Liver (tissue), 3 donors: ENCODE measurements at regions not wholly inside any gene's neighbourhood (a gene's known extent, or its start where the extent isn't known, plus 50 kb on each side); places are given as distances from the start of the nearest gene placed in this dataset.

Experiments used
- CTCF ChIP-seq: fragments of 150-350 bp; IDR thresholded peaks from 2 replicates; pipeline ENCODE4 v1.5.1; 2017; ENCODE audit warnings: improper control_type of control experiment, low read depth, low read length; ENCODE audit not compliant: missing input control
- GABPA ChIP-seq, 2 donors: IDR thresholded peaks in 1 of 2; conservative IDR thresholded peaks in 1 of 2; 2 replicates each; pipeline ENCODE4 v1.6.1; 2016; ENCODE audit warnings: antibody characterized with exemption in 2 of 2, mild to moderate bottlenecking in 1 of 2, moderate library complexity in 1 of 2
- JUND ChIP-seq, 2 donors: IDR thresholded peaks; 2 replicates each; pipeline ENCODE4 v1.6.1; 2016; ENCODE audit warnings: antibody characterized with exemption in 2 of 2
- MAX ChIP-seq: IDR thresholded peaks from 2 replicates; pipeline ENCODE4 v1.6.1; 2016; ENCODE audit warnings: antibody characterized with exemption
- TAF1 ChIP-seq: conservative IDR thresholded peaks from 2 replicates; pipeline ENCODE4 v1.6.1; 2016; ENCODE audit warnings: antibody characterized with exemption, mild to moderate bottlenecking
- YY1 ChIP-seq: IDR thresholded peaks from 2 replicates; pipeline ENCODE4 v1.6.1; 2016; ENCODE audit warnings: antibody characterized with exemption, mild to moderate bottlenecking
- TF ChIP-seq, protein P1 (sequence below): IDR thresholded peaks from 2 replicates; pipeline ENCODE4 v1.6.1; 2016; ENCODE audit warnings: antibody characterized with exemption
- donor health status: healthy.
- donor health status: healthy.

DNA sequence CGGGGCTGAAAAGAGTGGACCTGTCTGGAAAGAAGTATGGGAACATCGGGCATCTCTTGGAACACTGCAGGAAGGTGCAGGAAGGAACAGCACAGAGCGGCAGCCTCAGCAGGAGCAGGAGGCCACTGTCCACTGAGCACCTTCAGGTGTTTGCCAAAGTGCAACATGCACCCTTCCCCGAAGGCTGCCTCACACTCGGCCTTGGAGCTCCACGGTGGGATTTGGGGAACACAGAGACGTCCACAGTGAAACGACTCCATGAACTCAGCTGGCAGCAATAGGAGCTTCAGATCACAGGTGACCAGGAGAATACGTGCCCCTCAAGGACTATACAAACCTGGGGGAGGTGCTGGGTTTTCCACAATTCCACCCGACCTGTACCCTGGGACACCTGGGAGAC is 140.3 kb upstream of the RET start:
- TF ChIP-seq TAF1 (no peak), YY1 (no peak), JUND (IDR thresholded peaks at IDR 0.05) (no peak), CTCF (no peak), MAX (no peak), GABPA (IDR thresholded peaks at IDR 0.05 in 1 of 2, conservative IDR thresholded peaks at IDR 0.05 in 1 of 2) (no peak)
- TF ChIP-seq, protein P1, sequence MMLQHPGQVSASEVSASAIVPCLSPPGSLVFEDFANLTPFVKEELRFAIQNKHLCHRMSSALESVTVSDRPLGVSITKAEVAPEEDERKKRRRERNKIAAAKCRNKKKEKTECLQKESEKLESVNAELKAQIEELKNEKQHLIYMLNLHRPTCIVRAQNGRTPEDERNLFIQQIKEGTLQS = no peak
